ENCODE measurements at regions not wholly inside any gene's neighbourhood (a gene's known extent, or its start where the extent isn't known, plus 50 kb on each side); places are given as distances from the start of the nearest gene placed in this dataset.
A peak's percentile ranks its signal among the peaks of the same experiment; 100 is the strongest.

DNA sequence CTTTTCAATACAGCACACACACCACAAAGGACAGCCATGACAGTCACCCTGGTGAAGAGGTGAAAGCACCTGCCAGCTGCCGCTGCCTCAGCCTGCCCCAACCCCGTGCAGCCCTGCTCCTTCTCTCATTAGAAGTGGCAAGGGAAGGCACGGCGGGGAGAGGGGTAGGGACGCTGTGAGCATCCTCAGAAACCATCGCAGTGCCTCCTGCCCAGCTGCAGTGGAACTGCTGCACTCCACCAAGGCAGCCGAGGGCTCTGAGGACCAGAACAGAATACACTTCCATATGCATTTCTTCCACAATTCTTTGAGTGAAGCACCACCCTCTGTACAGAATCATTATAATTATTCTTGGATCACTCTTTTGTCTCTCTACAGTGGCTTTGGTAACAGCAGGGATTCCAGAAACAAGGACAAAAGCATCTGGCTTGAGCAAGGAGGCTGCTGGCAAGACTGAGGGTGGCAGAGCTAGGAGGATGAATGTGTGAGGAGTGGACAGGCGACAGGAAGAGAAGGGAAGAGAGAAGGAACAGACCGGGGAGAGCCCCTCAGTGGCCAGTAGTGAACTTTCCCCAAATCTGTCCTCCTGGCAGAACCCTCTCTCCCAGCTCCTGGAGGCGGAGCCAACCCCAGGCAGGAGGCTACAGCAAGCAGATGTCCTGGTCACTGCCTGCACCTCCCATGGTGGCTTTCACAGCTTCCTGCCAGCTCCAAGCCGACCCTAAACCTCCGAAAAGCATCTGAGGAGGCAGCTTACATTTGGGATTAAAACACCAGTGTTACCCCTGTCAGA is 73.2 kb downstream of the MTNR1A start:
- no peak for TF ChIP-seq TCF12 (IDR thresholded peaks at IDR 0.05; ENCODE audit: low read depth)
- TF ChIP-seq EGR1 (IDR thresholded peaks at IDR 0.05), result no peak
- no peak for TF ChIP-seq RAD21 (IDR thresholded peaks at IDR 0.05; ENCODE audit: low read depth)
- TF ChIP-seq, protein P1, sequence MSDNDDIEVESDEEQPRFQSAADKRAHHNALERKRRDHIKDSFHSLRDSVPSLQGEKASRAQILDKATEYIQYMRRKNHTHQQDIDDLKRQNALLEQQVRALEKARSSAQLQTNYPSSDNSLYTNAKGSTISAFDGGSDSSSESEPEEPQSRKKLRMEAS (IDR thresholded peaks at IDR 0.05), result no peak
- TF ChIP-seq, protein P2, sequence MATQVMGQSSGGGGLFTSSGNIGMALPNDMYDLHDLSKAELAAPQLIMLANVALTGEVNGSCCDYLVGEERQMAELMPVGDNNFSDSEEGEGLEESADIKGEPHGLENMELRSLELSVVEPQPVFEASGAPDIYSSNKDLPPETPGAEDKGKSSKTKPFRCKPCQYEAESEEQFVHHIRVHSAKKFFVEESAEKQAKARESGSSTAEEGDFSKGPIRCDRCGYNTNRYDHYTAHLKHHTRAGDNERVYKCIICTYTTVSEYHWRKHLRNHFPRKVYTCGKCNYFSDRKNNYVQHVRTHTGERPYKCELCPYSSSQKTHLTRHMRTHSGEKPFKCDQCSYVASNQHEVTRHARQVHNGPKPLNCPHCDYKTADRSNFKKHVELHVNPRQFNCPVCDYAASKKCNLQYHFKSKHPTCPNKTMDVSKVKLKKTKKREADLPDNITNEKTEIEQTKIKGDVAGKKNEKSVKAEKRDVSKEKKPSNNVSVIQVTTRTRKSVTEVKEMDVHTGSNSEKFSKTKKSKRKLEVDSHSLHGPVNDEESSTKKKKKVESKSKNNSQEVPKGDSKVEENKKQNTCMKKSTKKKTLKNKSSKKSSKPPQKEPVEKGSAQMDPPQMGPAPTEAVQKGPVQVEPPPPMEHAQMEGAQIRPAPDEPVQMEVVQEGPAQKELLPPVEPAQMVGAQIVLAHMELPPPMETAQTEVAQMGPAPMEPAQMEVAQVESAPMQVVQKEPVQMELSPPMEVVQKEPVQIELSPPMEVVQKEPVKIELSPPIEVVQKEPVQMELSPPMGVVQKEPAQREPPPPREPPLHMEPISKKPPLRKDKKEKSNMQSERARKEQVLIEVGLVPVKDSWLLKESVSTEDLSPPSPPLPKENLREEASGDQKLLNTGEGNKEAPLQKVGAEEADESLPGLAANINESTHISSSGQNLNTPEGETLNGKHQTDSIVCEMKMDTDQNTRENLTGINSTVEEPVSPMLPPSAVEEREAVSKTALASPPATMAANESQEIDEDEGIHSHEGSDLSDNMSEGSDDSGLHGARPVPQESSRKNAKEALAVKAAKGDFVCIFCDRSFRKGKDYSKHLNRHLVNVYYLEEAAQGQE (IDR thresholded peaks at IDR 0.05; ENCODE audit: low read depth), result no peak
- no peak for TF ChIP-seq CREB1 (IDR thresholded peaks at IDR 0.05; ENCODE audit: low read depth)
- no peak for TF ChIP-seq YY1 (IDR thresholded peaks at IDR 0.05; ENCODE audit: low read depth)
- no peak for TF ChIP-seq NFIC (IDR thresholded peaks at IDR 0.05)
- TF ChIP-seq, protein P3, sequence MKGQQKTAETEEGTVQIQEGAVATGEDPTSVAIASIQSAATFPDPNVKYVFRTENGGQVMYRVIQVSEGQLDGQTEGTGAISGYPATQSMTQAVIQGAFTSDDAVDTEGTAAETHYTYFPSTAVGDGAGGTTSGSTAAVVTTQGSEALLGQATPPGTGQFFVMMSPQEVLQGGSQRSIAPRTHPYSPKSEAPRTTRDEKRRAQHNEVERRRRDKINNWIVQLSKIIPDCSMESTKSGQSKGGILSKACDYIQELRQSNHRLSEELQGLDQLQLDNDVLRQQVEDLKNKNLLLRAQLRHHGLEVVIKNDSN (IDR thresholded peaks at IDR 0.05), result no peak

DNA sequence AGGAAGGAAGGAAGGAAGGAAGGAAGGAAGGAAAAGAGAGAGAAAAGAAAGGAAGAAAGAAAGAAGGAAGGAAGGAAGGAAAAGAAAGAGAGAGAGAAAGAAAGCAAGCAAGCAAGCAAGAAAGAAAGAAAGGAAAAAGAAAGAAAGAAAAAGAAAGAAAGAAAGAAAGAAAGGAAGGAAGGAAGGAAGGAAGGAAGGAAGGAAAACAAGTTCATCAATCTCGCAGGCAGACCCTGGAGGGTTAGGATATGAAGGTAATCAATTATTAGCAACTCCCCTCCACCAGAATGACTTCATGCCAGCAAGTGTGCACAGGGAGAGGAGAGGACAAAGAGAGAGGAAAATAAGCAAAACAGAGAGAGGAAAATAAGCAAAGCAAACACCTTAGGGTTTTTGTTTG is 80.2 kb downstream of the MTNR1A start:
- TF ChIP-seq TCF12 (IDR thresholded peaks at IDR 0.05; ENCODE audit: low read depth) (no peak), CREB1 (IDR thresholded peaks at IDR 0.05; ENCODE audit: low read depth) (no peak), YY1 (IDR thresholded peaks at IDR 0.05; ENCODE audit: low read depth) (no peak), EGR1 (IDR thresholded peaks at IDR 0.05) (no peak), RAD21 (IDR thresholded peaks at IDR 0.05; ENCODE audit: low read depth) (no peak), ZBTB7A (IDR thresholded peaks at IDR 0.05; ENCODE audit: low read depth) (no peak), EP300 (IDR thresholded peaks at IDR 0.05; ENCODE audit: borderline replicate concordance) (no peak), CEBPB (IDR thresholded peaks at IDR 0.05) (no peak), FOXM1 (IDR thresholded peaks at IDR 0.05; ENCODE audit: borderline replicate concordance, low read depth) (no peak), TAF1 (IDR thresholded peaks at IDR 0.05; ENCODE audit: low read depth) (no peak), TEAD4 (IDR thresholded peaks at IDR 0.05) (no peak)
- TF ChIP-seq, protein P1 (IDR thresholded peaks at IDR 0.05), result no peak
- TF ChIP-seq, protein P3 (IDR thresholded peaks at IDR 0.05), result no peak

DNA sequence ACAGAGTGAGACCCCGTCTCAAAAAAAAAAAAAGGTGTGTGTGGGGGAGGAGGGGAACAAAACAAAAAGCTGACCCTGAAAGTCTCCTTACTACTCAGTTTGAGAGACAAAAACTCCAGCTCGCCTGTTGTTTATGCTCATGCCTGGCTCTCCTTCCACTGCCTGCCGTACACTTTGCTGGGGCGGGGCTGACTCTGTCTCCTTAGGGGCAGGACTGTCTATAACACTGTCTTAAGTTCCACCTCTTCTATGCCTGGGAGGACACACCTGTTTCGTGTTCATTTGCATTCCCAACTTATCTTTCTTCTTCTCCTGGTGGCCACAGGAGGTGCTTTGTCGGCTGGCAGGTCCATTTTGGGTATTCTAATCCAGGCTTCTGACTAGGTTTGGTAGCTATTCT is 81.4 kb downstream of the MTNR1A start:
- TF ChIP-seq TEAD4 (IDR thresholded peaks at IDR 0.05) (no peak), NFIC (IDR thresholded peaks at IDR 0.05) (no peak), EGR1 (IDR thresholded peaks at IDR 0.05) (no peak), ZBTB7A (IDR thresholded peaks at IDR 0.05; ENCODE audit: low read depth) (no peak), CREB1 (IDR thresholded peaks at IDR 0.05; ENCODE audit: low read depth) (no peak), TAF1 (IDR thresholded peaks at IDR 0.05; ENCODE audit: low read depth) (no peak), CEBPB (IDR thresholded peaks at IDR 0.05) (no peak)
- TF ChIP-seq, protein P1 (IDR thresholded peaks at IDR 0.05), result no peak
- TF ChIP-seq, protein P3 (IDR thresholded peaks at IDR 0.05), result no peak

DNA sequence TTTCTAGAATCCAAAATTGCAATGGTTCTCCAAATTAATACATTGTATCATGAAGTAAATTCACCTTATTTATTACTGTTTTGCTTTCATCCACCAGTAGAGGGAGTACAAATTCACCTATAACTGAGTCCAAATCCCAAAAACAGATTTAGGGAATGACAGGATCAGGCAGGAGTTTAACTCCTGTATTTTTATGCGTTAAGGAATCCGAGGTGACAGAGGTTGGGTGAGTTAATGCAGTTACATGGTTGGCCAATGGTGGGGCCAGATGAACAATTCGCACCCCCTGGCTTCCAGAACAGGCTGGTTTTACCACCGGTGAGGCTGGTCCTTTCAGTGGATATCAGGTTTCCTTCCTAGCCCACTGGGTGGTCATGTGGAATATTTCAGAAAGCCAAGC is 82.4 kb downstream of the MTNR1A start:
- TF ChIP-seq CEBPB (IDR thresholded peaks at IDR 0.05) (no peak), EGR1 (IDR thresholded peaks at IDR 0.05) (no peak), TAF1 (IDR thresholded peaks at IDR 0.05; ENCODE audit: low read depth) (no peak), RAD21 (IDR thresholded peaks at IDR 0.05; ENCODE audit: low read depth) (peak; percentile 57), CREB1 (IDR thresholded peaks at IDR 0.05; ENCODE audit: low read depth) (no peak), YY1 (IDR thresholded peaks at IDR 0.05; ENCODE audit: low read depth) (no peak), ZBTB7A (IDR thresholded peaks at IDR 0.05; ENCODE audit: low read depth) (no peak)
- TF ChIP-seq, protein P3 (IDR thresholded peaks at IDR 0.05), result no peak

DNA sequence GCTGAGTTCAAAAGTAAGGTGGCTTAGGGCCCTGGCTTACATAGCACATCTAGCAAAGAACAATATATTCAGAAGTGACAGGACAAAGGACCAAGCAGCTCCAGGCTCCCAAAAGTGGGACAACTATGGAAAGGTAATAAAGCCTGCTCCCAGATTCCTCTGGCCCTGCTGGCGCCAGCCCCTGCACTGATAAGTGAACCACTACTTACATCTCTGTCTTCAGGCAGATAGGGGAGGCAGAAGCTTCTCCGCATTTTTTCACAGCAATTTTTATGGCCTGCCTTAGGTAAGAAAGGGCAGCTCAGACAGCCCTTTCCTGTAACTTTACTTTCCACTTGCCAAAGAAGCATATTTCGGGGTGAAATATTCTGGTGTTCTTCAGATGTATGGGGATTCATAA is 83.9 kb downstream of the MTNR1A start:
- TF ChIP-seq FOXM1 (IDR thresholded peaks at IDR 0.05; ENCODE audit: borderline replicate concordance, low read depth) (no peak), NFIC (IDR thresholded peaks at IDR 0.05) (no peak), TAF1 (IDR thresholded peaks at IDR 0.05; ENCODE audit: low read depth) (no peak), CEBPB (IDR thresholded peaks at IDR 0.05) (no peak), EGR1 (IDR thresholded peaks at IDR 0.05) (no peak), TEAD4 (IDR thresholded peaks at IDR 0.05) (no peak), ZBTB7A (IDR thresholded peaks at IDR 0.05; ENCODE audit: low read depth) (no peak)
- TF ChIP-seq, protein P2 (IDR thresholded peaks at IDR 0.05; ENCODE audit: low read depth), result no peak
- TF ChIP-seq, protein P1 (IDR thresholded peaks at IDR 0.05), result no peak
